ENCODE measurements at regions not wholly inside any gene's neighbourhood (a gene's known extent, or its start where the extent isn't known, plus 50 kb on each side); places are given as distances from the start of the nearest gene placed in this dataset.

DNA sequence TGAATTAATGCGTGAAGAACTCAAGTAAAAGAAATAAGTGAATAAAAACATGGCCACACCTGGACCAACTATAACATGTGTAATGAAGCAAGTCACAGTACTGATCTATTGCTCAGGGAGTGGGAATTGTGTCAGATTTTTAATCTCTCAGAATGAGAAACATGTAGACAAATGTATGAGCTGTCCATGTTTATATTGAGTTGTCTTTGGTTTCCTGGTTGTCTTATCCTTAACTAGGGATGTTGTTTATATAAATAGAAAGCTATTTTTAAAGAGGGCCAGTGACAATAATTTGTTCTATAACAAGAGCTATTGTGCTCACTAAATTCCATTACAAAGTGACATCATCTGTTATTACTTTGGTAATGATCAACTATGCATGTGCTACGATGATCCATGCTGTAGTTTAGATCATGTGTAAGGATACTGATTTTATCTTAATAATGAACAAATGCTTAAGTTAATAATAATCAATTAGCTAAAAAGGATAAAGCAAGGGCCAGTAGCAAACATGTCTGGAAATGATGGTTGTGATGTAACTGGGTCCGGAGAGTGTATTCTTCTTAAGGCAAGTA is 91.3 kb upstream of the RTL1 start:
- DNase-seq (ENCODE audit: low spot score), result no peak
- H3K27ac ChIP-seq, result no peak overlapping the region
- POLR2A ChIA-PET (ENCODE audit: low non-redundant PET), result no interaction called here
- TF ChIP-seq, protein P1, sequence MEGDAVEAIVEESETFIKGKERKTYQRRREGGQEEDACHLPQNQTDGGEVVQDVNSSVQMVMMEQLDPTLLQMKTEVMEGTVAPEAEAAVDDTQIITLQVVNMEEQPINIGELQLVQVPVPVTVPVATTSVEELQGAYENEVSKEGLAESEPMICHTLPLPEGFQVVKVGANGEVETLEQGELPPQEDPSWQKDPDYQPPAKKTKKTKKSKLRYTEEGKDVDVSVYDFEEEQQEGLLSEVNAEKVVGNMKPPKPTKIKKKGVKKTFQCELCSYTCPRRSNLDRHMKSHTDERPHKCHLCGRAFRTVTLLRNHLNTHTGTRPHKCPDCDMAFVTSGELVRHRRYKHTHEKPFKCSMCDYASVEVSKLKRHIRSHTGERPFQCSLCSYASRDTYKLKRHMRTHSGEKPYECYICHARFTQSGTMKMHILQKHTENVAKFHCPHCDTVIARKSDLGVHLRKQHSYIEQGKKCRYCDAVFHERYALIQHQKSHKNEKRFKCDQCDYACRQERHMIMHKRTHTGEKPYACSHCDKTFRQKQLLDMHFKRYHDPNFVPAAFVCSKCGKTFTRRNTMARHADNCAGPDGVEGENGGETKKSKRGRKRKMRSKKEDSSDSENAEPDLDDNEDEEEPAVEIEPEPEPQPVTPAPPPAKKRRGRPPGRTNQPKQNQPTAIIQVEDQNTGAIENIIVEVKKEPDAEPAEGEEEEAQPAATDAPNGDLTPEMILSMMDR (conservative IDR thresholded peaks at IDR 0.05; ENCODE audit: low read depth), result no peak
- CTCF ChIA-PET, result no interaction called here

DNA sequence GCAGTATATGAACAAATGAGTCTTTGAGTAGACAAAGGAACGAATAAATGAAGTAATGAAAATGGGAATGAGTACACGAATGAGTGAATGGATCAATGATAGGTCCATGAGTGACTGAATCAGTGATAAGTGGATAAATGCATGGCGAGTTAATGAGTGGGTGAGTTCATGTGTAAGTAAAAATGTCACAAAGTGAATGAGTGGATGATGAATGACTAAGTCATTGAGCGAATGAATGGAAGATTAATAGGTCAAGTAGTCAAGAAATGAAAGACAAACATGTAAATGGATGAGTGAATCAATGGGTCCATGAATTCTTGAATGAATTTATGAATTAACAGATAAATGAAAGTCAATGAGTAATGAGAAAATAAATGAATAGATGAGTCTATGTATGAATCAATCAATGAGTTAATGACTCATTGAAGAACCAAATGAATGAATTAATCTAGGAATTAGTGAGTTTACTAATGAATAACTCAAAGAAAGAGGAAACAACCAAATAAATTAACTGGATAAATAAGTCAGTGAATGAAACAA is 97.3 kb upstream of the RTL1 start:
- TF ChIP-seq, protein P1 (conservative IDR thresholded peaks at IDR 0.05; ENCODE audit: low read depth), result no peak
- ChIA-PET POLR2A (ENCODE audit: low non-redundant PET) (no interaction called here), CTCF (interaction anchor here (0.6 kb wide), 1 partner anchor 596 kb away, joined by 4 read pairs; no protein-coding TSS in a partner anchor)
- no peak for DNase-seq (ENCODE audit: low spot score)
- H3K27ac ChIP-seq, result no peak overlapping the region

GRCh38 chr14:101001311-101002069 is 98.0 kb upstream of the RTL1 start:
- peak; percentile 78 for DNase-seq (ENCODE audit: low spot score)
- CTCF ChIA-PET, result interaction anchor here (0.6 kb wide), 1 partner anchor 597 kb away, joined by 4 read pairs; no protein-coding TSS in a partner anchor

DNA sequence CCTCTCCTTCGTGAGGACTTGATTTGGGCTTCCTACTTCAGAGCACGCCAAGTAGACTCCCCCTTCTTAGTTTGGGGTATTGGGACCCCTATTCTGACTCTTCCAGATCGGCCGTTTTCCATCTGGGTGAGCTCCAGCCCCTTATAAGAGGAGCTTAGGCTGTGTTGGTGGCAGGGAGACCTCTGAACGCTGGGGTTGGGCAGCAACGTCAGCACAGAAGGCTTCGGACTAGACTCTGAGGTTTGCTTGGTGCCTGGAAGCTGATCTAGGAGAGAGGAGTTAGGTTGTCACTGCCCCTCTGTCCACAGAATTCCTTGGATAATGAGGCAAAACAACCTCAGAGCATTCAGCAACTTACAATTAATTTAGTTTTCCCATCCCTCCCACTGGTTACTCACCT is 99.2 kb upstream of the RTL1 start:
- TF ChIP-seq, protein P1 (conservative IDR thresholded peaks at IDR 0.05; ENCODE audit: low read depth), result no peak
- no peak overlapping the region for H3K27ac ChIP-seq
- CTCF ChIA-PET, result no interaction called here
- DNase-seq (ENCODE audit: low spot score), result no peak
- POLR2A ChIA-PET (ENCODE audit: low non-redundant PET), result no interaction called here

More at GRCh38 chr14:101001311-101002069, 98.0 kb upstream of the RTL1 start:
- TF ChIP-seq, protein P1 (conservative IDR thresholded peaks at IDR 0.05; ENCODE audit: low read depth), result no peak
- POLR2A ChIA-PET (ENCODE audit: low non-redundant PET), result no interaction called here
- no peak overlapping the region for H3K27ac ChIP-seq

DNA sequence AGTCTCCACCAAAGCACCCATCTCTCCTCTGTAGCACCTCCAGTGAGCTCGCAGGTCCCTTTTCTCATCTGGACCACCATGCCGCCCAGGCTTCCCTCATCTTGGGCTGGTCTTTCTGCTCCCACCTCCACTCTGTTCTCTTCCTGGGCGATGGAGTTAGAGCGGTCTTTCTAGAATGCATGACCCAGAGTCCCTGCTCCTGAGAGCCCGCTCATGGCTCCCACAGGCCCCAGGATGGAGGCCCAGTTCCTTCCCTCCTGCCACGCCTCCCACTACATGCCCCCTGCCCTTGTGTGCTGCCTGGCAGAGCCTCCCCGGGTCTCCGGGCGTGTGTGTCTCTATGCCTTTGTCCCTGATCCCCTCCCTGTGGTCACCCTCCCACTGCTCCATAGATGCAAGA is 100.7 kb upstream of the RTL1 start:
- POLR2A ChIA-PET (ENCODE audit: low non-redundant PET), result no interaction called here
- no peak overlapping the region for H3K27ac ChIP-seq
- TF ChIP-seq, protein P1 (conservative IDR thresholded peaks at IDR 0.05; ENCODE audit: low read depth), result no peak
- CTCF ChIA-PET, result no interaction called here
- DNase-seq (ENCODE audit: low spot score), result no peak

DNA sequence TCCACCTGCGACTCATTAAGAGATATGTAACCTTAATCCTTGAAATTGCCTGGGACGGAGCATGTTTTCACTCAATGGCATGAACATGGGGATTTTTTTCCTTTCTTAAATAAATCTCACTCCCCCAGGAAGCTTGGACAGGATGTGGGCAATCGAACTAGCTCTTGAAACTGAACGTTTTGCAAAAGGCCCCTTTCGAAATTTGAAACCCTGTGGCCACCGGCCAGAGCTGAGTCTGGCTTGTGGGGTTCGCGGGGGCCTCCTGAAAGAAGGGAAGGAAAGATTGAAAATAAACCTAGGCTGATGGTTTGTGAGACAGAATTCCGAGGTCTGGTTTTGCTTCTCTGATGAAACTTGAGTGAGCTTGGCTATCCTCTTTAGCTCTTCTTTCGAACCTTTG is 101.4 kb upstream of the RTL1 start:
- DNase-seq (ENCODE audit: low spot score), result no peak
- TF ChIP-seq, protein P1 (conservative IDR thresholded peaks at IDR 0.05; ENCODE audit: low read depth), result no peak
- POLR2A ChIA-PET (ENCODE audit: low non-redundant PET), result no interaction called here
- CTCF ChIA-PET, result no interaction called here
- no peak overlapping the region for H3K27ac ChIP-seq

All from RWPE1 (cell line).